Fibroblast of pulmonary artery (primary cell): ENCODE measurements at regions not wholly inside any gene's neighbourhood (a gene's known extent, or its start where the extent isn't known, plus 50 kb on each side); places are given as distances from the start of the nearest gene placed in this dataset.
A peak's percentile ranks its signal among the peaks of the same experiment; 100 is the strongest.
"Not testable (repeated sequence)": the region's sequence is repeated elsewhere in the genome, so short reads cannot be mapped to it uniquely, and the experiment has no call there.

Experiments used
- DNase-seq: peaks from one replicate; pipeline ENCODE4 v3.0.0-alpha.2; 2010; ENCODE audit warnings: low read depth
- H3K4me3 ChIP-seq: replicated peaks from 2 replicates; pipeline ENCODE4 v1.5.1; 2011; ENCODE audit warnings: low read depth, mild to moderate bottlenecking, control low read depth, low read length, moderate library complexity
- TF ChIP-seq, protein P1 (sequence below): IDR thresholded peaks from 2 replicates; pipeline ENCODE4 v1.5.1; 2011; ENCODE audit warnings: mild to moderate bottlenecking, control low read depth, low read length, inconsistent platforms; ENCODE audit errors: missing control alignments

DNA sequence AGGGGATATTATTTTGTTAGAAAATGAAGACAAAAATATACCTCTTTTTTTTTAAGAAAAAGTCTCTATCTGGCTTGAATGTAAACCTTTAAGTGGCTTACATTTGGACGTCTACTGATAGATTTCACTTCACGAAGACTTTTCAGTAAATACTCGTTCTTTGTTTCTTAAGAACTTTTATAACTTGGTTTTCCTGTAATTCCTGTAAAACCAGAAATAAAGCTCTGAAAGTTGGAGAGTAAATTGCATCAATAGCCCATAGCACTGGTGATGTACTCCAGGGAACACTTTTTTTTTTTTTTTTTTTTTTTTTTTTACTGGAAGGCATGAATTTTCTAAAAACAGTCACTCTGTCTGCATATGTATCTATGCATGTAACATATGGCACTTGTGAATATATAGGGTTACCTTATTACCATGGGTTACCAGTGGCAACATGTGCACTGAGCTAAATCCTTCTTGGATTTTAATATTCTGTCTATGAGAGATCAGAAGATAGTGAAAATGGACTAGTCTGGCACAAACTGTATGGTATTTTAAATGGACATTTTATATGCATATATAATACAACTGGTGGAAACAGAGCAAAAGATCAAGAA is 309.2 kb upstream of the TCF4 start:
- no peak overlapping the region for H3K4me3 ChIP-seq
- TF ChIP-seq, protein P1, sequence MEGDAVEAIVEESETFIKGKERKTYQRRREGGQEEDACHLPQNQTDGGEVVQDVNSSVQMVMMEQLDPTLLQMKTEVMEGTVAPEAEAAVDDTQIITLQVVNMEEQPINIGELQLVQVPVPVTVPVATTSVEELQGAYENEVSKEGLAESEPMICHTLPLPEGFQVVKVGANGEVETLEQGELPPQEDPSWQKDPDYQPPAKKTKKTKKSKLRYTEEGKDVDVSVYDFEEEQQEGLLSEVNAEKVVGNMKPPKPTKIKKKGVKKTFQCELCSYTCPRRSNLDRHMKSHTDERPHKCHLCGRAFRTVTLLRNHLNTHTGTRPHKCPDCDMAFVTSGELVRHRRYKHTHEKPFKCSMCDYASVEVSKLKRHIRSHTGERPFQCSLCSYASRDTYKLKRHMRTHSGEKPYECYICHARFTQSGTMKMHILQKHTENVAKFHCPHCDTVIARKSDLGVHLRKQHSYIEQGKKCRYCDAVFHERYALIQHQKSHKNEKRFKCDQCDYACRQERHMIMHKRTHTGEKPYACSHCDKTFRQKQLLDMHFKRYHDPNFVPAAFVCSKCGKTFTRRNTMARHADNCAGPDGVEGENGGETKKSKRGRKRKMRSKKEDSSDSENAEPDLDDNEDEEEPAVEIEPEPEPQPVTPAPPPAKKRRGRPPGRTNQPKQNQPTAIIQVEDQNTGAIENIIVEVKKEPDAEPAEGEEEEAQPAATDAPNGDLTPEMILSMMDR: no peak
- no peak for DNase-seq

DNA sequence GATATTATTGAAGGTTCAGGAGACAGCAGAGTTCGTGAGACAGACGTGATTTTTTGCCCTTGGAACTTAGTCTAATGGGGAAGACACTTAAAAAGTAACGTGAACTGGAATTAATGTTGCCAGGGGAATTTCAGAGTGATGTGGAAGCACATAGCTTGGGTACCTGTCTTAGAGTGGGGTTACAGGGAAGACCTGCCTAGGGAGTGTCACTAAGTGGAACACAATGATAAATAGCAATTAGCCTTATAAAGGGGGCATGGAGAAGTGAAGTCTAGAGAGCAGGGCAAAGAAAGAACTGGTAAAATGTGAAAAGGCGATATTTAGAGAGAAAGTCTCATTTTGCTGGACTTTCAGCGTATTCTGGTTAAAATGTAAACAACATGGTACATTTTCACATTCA is 306.0 kb upstream of the TCF4 start:
- TF ChIP-seq, protein P1: no peak
- no peak overlapping the region for H3K4me3 ChIP-seq
- DNase-seq: no peak

DNA sequence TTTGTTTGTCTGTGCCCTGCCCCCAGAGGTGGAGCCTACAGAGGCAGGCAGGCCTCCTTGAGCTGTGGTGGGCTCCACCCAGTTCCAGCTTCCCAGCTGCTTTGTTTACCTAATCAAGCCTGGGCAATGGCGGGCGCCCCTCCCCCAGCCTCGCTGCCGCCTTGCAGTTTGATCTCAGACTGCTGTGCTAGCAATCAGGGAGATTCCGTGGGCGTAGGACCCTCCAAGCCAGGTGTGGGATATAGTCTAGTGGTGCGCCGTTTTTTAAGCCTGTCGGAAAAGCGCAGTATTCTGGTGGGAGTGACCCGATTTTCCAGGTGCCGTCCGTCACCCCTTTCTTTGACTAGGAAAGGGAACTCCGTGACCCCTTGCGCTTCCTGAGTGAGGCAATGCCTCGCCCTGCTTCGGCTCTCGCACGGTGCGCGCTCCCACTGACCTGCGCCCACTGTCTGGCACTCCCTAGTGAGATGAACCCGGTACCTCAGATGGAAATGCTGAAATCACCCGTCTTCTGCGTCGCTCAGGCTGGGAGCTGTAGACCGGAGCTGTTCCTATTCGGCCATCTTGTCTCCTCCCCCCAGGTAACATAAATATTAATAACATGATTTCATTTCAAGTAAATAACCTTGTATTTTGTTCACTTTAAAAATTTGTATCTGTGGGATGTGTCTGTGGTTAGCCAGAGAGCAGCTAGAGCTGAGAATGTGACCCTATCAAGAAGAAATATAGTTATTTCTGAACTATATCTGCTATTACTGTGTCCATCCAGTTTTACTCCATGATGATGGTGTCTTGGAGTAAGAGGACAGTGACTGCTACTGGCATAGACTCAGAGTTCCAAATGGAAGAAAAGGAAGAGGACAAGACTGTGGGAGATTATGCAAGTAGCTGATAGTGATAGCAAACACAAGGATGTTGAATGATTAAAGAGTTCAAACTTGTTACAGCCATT is 305.1 kb upstream of the TCF4 start:
- peak overlapping the region; percentile 10 for H3K4me3 ChIP-seq
- not testable (repeated sequence) for DNase-seq

DNA sequence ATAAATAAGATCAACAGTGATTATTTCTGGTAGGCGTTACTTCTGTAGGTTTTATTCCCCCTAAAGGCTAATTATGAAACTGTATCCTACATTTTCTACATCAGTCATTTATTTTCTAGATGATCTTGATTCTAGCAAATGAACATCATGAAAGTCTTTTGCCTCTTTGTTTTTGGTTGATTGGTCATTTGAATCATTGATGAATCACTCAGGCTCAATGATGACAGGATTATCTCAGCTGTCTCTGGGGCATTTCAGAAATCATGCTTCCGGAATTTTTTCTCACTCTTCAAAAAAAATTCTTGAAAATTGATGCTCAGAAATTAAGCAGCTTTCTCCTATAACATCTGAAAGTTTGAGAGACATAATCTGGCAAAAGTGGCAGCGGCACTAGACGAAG is 298.9 kb upstream of the TCF4 start:
- no peak for DNase-seq
- H3K4me3 ChIP-seq: no peak overlapping the region
- TF ChIP-seq, protein P1: no peak

DNA sequence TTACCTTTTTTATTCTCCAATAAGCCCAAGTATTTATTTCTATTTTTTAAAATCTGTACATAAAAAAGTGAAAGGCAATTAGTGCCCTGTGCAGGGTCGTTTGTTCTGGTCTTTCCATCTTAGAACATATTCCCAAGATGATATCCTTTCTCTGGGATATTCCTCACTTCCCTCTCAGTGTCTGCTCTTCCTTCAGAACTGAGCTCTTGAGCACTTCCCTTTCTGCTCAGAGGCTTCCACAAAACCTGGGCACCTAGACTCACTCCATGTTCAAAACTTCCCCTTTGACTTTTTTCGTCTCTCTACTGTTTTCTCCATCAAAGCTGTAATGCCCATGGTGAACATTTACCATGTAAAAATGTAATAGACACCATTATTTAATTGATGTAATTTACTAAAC is 296.5 kb upstream of the TCF4 start:
- no peak overlapping the region for H3K4me3 ChIP-seq
- DNase-seq: no peak
- TF ChIP-seq, protein P1: no peak

DNA sequence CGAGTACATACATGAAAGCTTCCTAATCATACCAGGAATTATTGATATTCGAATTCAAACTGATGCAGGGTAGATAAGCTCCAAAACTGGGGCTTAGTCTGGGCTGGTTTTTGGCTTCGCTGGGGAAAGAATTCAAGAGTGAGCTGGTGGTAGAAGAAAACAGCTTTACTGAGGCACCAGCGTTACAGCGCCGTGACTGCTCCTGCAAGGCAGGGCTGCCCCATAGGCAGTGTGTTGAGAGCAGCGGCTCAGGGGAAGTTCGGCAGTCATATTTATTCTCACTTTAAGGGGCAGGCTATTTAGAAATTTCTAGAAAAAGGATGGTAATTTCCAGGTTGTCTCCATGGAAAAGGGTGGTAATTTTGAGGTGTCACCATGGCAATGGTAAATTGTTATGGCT is 292.6 kb upstream of the TCF4 start:
- TF ChIP-seq, protein P1: no peak

DNA sequence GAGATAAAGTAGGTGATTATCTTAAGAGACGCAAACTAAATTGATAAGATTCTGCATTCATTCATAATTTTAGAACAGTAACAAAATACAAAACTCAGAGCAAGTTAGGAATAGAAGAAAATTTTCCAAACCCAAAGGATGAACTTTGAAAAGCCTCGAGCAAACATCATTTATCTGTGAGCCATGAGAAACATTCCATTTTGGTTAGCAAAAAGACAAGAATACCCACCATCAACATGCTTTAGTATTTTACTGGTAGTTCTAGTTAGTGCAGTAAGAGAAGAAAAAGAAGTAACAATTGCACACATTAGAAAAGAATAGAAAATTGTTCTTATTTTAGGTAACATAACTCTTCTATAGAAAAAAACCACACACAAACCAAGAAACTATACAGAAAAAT is 291.3 kb upstream of the TCF4 start:
- TF ChIP-seq, protein P1: no peak
- DNase-seq: no peak
- no peak overlapping the region for H3K4me3 ChIP-seq

More for the DNA sequence above, 292.6 kb upstream of the TCF4 start:
- no peak for DNase-seq
- H3K4me3 ChIP-seq: no peak overlapping the region
